Neural progenitor cell (in vitro differentiated cells): ENCODE measurements at regions not wholly inside any gene's neighbourhood (a gene's known extent, or its start where the extent isn't known, plus 50 kb on each side); places are given as distances from the start of the nearest gene placed in this dataset.

Experiments used
- CTCF ChIP-seq: fragments of 200-600 bp; sonication (generic); IDR thresholded peaks from 2 replicates; pipeline ENCODE4 v1.5.1; 2017; ENCODE audit warnings: antibody characterized with exemption, mild to moderate bottlenecking
- EZH2 ChIP-seq: fragments of 200-600 bp; sonication (generic); IDR thresholded peaks from 2 replicates; pipeline ENCODE4 v1.6.1; 2017; ENCODE audit warnings: antibody characterized with exemption, mild to moderate bottlenecking, moderate library complexity

GRCh38 chr15:69976366-69976994 is 121.2 kb downstream of the TLE3 start:
- TF ChIP-seq CTCF: no peak
- TF ChIP-seq EZH2: no peak
